ENCODE measurements at regions not wholly inside any gene's neighbourhood (a gene's known extent, or its start where the extent isn't known, plus 50 kb on each side); places are given as distances from the start of the nearest gene placed in this dataset.

DNA sequence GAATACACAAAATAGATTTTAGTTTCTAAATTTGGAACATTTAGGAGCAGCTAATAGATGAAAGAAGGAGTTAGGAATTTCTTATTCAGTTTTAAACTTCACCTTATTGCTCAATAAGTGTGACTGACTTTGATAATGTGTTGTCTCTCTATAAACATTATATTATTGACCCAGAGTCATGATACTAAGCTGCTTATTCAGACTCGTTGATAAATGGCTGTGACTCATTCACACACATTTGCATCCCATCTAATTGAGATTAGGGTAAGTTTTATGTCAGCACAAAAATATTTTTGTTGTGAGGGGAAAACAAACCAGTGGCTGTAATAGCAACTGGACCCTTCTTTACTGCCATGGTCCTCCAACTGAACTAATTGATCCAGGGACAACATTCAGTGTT is 137.6 kb downstream of the GOLIM4 start:
- DNase-seq = no peak
- Histone ChIP-seq H3K4me1 (no peaks in the 10 kb centered on the region), H3K9me3 (no peaks in the 10 kb centered on the region), H3K27ac (no peak overlapping the region), H3K36me3 (no peaks in the 10 kb centered on the region), H3K27me3 (no peaks in the 10 kb centered on the region), H3K4me3 (no peak overlapping the region)
- intact Hi-C loops (cut with DNase I; ENCODE audit: low total_unique reads) = no loop called here
- TF ChIP-seq, protein P1, sequence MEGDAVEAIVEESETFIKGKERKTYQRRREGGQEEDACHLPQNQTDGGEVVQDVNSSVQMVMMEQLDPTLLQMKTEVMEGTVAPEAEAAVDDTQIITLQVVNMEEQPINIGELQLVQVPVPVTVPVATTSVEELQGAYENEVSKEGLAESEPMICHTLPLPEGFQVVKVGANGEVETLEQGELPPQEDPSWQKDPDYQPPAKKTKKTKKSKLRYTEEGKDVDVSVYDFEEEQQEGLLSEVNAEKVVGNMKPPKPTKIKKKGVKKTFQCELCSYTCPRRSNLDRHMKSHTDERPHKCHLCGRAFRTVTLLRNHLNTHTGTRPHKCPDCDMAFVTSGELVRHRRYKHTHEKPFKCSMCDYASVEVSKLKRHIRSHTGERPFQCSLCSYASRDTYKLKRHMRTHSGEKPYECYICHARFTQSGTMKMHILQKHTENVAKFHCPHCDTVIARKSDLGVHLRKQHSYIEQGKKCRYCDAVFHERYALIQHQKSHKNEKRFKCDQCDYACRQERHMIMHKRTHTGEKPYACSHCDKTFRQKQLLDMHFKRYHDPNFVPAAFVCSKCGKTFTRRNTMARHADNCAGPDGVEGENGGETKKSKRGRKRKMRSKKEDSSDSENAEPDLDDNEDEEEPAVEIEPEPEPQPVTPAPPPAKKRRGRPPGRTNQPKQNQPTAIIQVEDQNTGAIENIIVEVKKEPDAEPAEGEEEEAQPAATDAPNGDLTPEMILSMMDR (IDR thresholded peaks at IDR 0.05) = no peak

DNA sequence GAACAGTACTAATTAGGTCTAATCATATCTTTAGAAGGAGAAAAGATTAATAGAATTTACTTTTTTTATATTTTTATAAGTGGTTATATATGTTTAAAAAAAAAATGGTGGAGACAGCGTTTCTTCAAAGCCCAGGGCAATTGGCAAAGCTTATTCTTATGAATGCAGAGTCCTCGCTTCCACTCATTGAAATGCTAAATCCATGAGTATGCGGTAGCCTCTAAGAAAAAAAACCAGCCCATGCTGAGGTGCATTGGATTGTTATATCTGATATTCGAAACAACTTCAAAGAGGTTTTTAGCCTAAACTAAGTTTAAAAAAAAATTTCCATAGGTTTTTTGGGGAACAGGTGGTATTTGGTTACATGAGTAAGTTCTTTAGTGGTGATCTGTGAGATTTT is 142.8 kb downstream of the GOLIM4 start:
- Histone ChIP-seq H3K9me3 (no peaks in the 10 kb centered on the region), H3K4me1 (no peaks in the 10 kb centered on the region), H3K36me3 (no peaks in the 10 kb centered on the region), H3K4me3 (no peak overlapping the region), H3K27me3 (no peaks in the 10 kb centered on the region), H3K27ac (no peak overlapping the region)
- TF ChIP-seq, protein P1 (IDR thresholded peaks at IDR 0.05) = no peak
- DNase-seq = no peak
- intact Hi-C loops (cut with DNase I; ENCODE audit: low total_unique reads) = no loop called here

DNA sequence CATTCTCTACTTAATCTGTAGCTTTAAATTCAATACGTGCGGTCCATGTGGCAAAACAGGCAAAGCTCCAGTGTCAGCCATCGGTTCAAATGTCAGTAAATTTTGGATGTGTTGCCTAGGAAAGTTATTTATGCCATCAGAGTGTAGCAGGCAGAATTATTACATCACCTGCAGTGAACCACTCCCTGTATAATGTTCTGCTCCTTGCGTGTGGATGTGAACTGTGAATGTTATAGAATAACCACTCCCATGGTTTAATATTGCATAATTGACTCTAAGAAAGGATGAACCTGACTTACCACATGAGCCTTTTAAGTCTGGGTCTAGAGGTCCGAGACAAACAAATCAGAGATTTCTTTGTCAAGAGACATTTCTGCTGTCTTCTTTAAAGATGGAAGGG is 145.5 kb downstream of the GOLIM4 start:
- Histone ChIP-seq H3K9me3 (no peaks in the 10 kb centered on the region), H3K27ac (no peak overlapping the region), H3K27me3 (no peaks in the 10 kb centered on the region), H3K36me3 (no peaks in the 10 kb centered on the region), H3K4me1 (no peaks in the 10 kb centered on the region), H3K4me3 (no peak overlapping the region)
- TF ChIP-seq, protein P1 (IDR thresholded peaks at IDR 0.05) = no peak
- intact Hi-C loops (cut with DNase I; ENCODE audit: low total_unique reads) = no loop called here
- no peak for DNase-seq

GRCh38 chr3:167941234-167941995 is 154.3 kb downstream of the GOLIM4 start:
- TF ChIP-seq, protein P1 (IDR thresholded peaks at IDR 0.05) = no peak
- Histone ChIP-seq H3K27me3 (no peaks in the 10 kb centered on the region), H3K9me3 (no peaks in the 10 kb centered on the region), H3K4me1 (no peaks in the 10 kb centered on the region), H3K36me3 (no peaks in the 10 kb centered on the region), H3K4me3 (no peak overlapping the region), H3K27ac (no peak overlapping the region)
- intact Hi-C loops (cut with DNase I; ENCODE audit: low total_unique reads) = no loop called here
- DNase-seq = peak; percentile 66 to 72

GRCh38 chr3:167940241-167940640 is 155.5 kb downstream of the GOLIM4 start:
- TF ChIP-seq, protein P1 (IDR thresholded peaks at IDR 0.05) = no peak
- Histone ChIP-seq H3K27me3 (no peaks in the 10 kb centered on the region), H3K4me3 (no peak overlapping the region), H3K4me1 (peaks cover 0 to 3% (median 0%) of the 10 kb centered on the region in 4 donors), H3K36me3 (no peaks in the 10 kb centered on the region), H3K27ac (no peak overlapping the region), H3K9me3 (no peaks in the 10 kb centered on the region)
- intact Hi-C loops (cut with DNase I; ENCODE audit: low total_unique reads) = no loop called here
- no peak for DNase-seq
